ENCODE measurements at regions not wholly inside any gene's neighbourhood (a gene's known extent, or its start where the extent isn't known, plus 50 kb on each side); places are given as distances from the start of the nearest gene placed in this dataset.
A peak's percentile ranks its signal among the peaks of the same experiment; 100 is the strongest.

DNA sequence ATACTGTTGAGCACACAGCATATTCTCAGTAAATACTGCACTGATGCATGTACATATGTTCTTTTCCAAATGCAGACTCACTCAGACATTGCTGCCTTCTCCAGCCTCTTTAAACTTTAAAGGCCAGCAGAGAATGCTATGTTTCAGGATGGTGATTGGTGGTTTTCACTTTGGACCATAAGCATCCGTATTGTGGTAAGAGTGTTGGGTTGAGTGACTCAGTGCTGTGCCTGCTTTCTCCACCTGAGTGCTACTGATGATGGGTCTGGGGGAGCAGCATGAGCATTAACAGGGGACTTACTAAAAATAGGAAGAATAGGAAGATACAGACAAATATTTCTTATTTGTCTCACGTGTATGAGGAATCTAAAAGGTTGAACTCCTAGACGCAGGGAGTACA is 56.3 kb upstream of the ZNF92 start:
- no peak overlapping the region for H3K4me3 Mint-ChIP-seq
- POLR2A ChIA-PET (ENCODE audit: partially characterized antibody), result no interaction called here
- H3K27me3 ChIP-seq (ENCODE audit: insufficient read depth, low read length), result no peaks in the 10 kb centered on the region
- H3K9me3 Mint-ChIP-seq, result no peaks in the 10 kb centered on the region
- H3K4me3 ChIP-seq (ENCODE audit: low read length in 2 of 2), result no peak overlapping the region
- H3K27ac ChIP-seq (ENCODE audit: low read depth, low read length), result no peak overlapping the region
- no peaks in the 10 kb centered on the region for H3K9me3 ChIP-seq (ENCODE audit: control insufficient read depth in 1 of 2, low read length in 2 of 2)
- no peaks in the 10 kb centered on the region for H3K4me1 Mint-ChIP-seq
- intact Hi-C loops (cut with micrococcal nuclease), result no loop called here
- H3K36me3 Mint-ChIP-seq, result no peaks in the 10 kb centered on the region
- H3K36me3 ChIP-seq (ENCODE audit: insufficient read depth, low read length), result no peaks in the 10 kb centered on the region
- DNase-seq, result no peak
- no peaks in the 10 kb centered on the region for H3K4me1 ChIP-seq (ENCODE audit: insufficient read depth, low read length)
- H3K27ac Mint-ChIP-seq, result no peak overlapping the region
- no peaks in the 10 kb centered on the region for H3K27me3 Mint-ChIP-seq
- CTCF ChIA-PET (ENCODE audit: partially characterized antibody), result interaction anchor here (1.3 to 3.4 kb wide), 3 partner anchors 10 kb away, joined by 3 to 19 read pairs (median 17); no protein-coding TSS in a partner anchor

DNA sequence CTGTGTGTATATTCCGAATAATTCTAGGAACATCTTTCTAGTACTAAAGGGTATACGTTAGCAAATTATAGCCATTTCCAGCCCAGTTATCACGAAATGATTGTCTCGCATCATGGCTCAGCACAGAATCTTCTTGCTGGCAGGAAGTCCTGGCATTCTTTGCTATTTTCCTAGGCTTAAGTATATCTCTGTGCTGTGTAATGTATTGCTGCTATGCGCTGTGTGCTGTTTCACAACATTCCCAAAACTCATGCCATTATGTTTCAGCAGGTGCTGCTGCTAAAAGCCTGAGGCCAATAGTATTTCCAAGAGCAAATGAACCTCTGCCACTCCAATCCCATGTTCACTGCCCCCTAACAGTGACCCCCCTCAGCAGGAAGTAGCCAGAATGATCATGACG is 62.9 kb upstream of the ZNF92 start:
- Mint-ChIP-seq H3K4me1 (peaks cover 0 to 3% (median 1%) of the 10 kb centered on the region in 4 donors), H3K27me3 (peaks cover 0 to 3% of the 10 kb centered on the region in 2 donors), H3K9me3 (no peaks in the 10 kb centered on the region), H3K4me3 (no peak overlapping the region), H3K36me3 (no peaks in the 10 kb centered on the region), H3K27ac (no peak overlapping the region)
- intact Hi-C loops (cut with micrococcal nuclease), result no loop called here
- ChIA-PET CTCF (ENCODE audit: partially characterized antibody) (interaction anchor here (4.7 kb wide), 1 partner anchor 360 kb away, joined by 104 read pairs; no protein-coding TSS in a partner anchor), POLR2A (ENCODE audit: partially characterized antibody) (no interaction called here)
- no peaks in the 10 kb centered on the region for H3K36me3 ChIP-seq (ENCODE audit: insufficient read depth, low read length)
- H3K27me3 ChIP-seq (ENCODE audit: insufficient read depth, low read length), result no peaks in the 10 kb centered on the region
- no peaks in the 10 kb centered on the region for H3K4me1 ChIP-seq (ENCODE audit: insufficient read depth, low read length)
- no peak overlapping the region for H3K4me3 ChIP-seq (ENCODE audit: low read length in 2 of 2)
- no peak for DNase-seq
- H3K27ac ChIP-seq (ENCODE audit: low read depth, low read length), result no peak overlapping the region
- H3K9me3 ChIP-seq (ENCODE audit: control insufficient read depth in 1 of 2, low read length in 2 of 2), result no peaks in the 10 kb centered on the region

DNA sequence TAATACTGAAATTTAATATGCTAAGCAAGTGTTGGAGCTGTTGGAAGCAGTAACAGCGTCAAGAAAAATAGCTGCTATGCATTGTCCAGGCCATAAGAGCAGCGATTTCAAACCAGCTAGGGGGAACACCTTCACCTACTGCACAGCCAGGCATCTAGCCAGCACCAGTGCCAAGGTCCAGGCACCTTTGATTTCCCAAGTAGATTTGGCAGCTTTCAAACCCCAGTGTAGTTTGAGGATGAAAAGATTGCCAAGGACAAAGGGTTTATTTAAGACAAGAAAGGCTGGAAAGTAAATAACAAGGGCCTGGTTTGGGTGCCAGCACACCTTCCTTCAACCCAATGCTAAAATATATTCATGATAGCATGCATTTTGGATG is 65.4 kb upstream of the ZNF92 start:
- intact Hi-C loops (cut with micrococcal nuclease), result loop anchor here (5.0 kb wide), 1 partner anchor 671 kb away; no protein-coding TSS in a partner anchor
- no peaks in the 10 kb centered on the region for H3K36me3 Mint-ChIP-seq
- ChIA-PET CTCF (ENCODE audit: partially characterized antibody) (interaction anchor here (0.6 to 4.7 kb wide), 20 partner anchors 8 to 368 kb away, joined by 3 to 104 read pairs (median 4); partner anchors contain the start of gene ZNF92), POLR2A (ENCODE audit: partially characterized antibody) (interaction anchor here (1.1 to 1.2 kb wide), 2 partner anchors 65 to 75 kb away, joined by 3 to 5 read pairs; partner anchors contain the start of gene ZNF92)
- Histone ChIP-seq H3K4me3 (ENCODE audit: low read length in 2 of 2) (no peak overlapping the region), H3K27me3 (ENCODE audit: insufficient read depth, low read length) (no peaks in the 10 kb centered on the region), H3K27ac (ENCODE audit: low read depth, low read length) (no peak overlapping the region), H3K4me1 (ENCODE audit: insufficient read depth, low read length) (no peaks in the 10 kb centered on the region), H3K36me3 (ENCODE audit: insufficient read depth, low read length) (no peaks in the 10 kb centered on the region), H3K9me3 (ENCODE audit: control insufficient read depth in 1 of 2, low read length in 2 of 2) (no peaks in the 10 kb centered on the region)
- no peak overlapping the region for H3K27ac Mint-ChIP-seq
- peaks cover 3 to 5% of the 10 kb centered on the region in 2 donors for H3K27me3 Mint-ChIP-seq
- H3K4me3 Mint-ChIP-seq, result no peak overlapping the region
- no peak for DNase-seq
- no peaks in the 10 kb centered on the region for H3K9me3 Mint-ChIP-seq
- peaks cover 0 to 3% (median 1%) of the 10 kb centered on the region in 4 donors for H3K4me1 Mint-ChIP-seq

DNA sequence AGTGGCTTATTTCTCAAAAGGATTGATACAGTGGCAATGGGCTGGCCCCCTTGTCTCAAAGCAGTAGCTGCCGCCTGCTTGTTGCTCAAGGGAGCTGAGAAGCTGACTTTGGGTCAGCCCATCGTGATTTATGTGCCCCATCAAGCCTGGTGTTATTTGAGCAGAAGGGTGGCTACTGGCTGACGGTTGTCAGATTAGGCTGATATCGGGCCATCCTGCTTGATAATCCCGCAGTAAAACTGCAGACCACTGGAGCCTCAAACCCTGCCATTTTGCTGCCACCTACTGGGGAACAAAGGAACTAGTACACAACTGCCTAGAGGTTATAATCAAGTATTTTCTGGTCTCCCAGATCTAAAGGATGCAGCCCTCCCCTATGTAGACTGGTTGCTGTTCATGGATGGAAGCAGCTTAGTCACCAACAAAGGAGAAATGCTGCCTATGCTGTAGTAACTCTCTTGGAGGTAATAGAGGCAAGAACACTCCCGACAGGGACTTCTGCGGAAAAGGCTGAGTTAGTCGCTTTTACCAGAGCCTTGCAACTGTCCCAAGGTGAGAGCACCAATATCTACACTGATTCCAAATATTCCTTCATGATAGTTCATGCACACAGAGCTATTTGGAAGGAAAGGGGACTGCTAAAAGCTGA is 65.9 kb upstream of the ZNF92 start:
- H3K9me3 ChIP-seq (ENCODE audit: control insufficient read depth in 1 of 2, low read length in 2 of 2), result no peaks in the 10 kb centered on the region
- ChIA-PET POLR2A (ENCODE audit: partially characterized antibody) (interaction anchor here (1.1 to 1.2 kb wide), 2 partner anchors 66 to 75 kb away, joined by 3 to 5 read pairs; partner anchors contain the start of gene ZNF92), CTCF (ENCODE audit: partially characterized antibody) (interaction anchor here (0.5 to 4.7 kb wide), 28 partner anchors 8 to 384 kb away, joined by 3 to 104 read pairs (median 4); partner anchors contain the start of gene ZNF92)
- no peak overlapping the region for H3K27ac ChIP-seq (ENCODE audit: low read depth, low read length)
- DNase-seq, result peak; percentile 39 to 47 (median 42)
- H3K27me3 Mint-ChIP-seq, result peaks cover 3 to 5% of the 10 kb centered on the region in 2 donors
- H3K4me3 ChIP-seq (ENCODE audit: low read length in 2 of 2), result no peak overlapping the region
- no peaks in the 10 kb centered on the region for H3K36me3 ChIP-seq (ENCODE audit: insufficient read depth, low read length)
- no peaks in the 10 kb centered on the region for H3K36me3 Mint-ChIP-seq
- intact Hi-C loops (cut with micrococcal nuclease), result loop anchor here (1.0 to 5.0 kb wide), 3 partner anchors 356 to 670 kb away; no protein-coding TSS in a partner anchor
- no peaks in the 10 kb centered on the region for H3K9me3 Mint-ChIP-seq
- H3K4me1 Mint-ChIP-seq, result peaks cover 0 to 3% (median 1%) of the 10 kb centered on the region in 4 donors
- no peaks in the 10 kb centered on the region for H3K27me3 ChIP-seq (ENCODE audit: insufficient read depth, low read length)
- H3K27ac Mint-ChIP-seq, result no peak overlapping the region
- no peak overlapping the region for H3K4me3 Mint-ChIP-seq
- H3K4me1 ChIP-seq (ENCODE audit: insufficient read depth, low read length), result no peaks in the 10 kb centered on the region

DNA sequence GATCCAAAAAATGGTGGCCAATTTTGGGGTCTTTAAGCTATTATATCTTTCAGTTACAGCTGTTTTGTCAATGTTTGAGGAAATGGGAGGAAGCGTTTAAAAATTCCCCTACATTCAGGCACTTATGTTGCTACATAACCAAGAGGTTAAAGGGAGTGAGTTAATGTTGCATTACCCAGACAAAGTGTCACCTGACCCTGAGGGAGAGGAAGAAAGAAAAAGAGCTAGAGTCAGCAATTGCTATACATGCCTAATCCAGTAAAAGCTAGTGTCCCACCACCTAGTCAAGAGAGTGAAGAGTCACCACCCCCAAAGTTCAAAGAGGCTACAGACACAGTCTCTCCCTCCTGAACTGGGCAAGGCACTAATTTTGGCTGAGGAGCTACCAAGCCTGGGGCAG is 69.5 kb upstream of the ZNF92 start:
- H3K27me3 Mint-ChIP-seq, result peaks cover 5 to 7% of the 10 kb centered on the region in 2 donors
- H3K27ac Mint-ChIP-seq, result no peak overlapping the region
- no peak for DNase-seq
- H3K4me1 ChIP-seq (ENCODE audit: insufficient read depth, low read length), result no peaks in the 10 kb centered on the region
- no peaks in the 10 kb centered on the region for H3K36me3 ChIP-seq (ENCODE audit: insufficient read depth, low read length)
- no peak overlapping the region for H3K27ac ChIP-seq (ENCODE audit: low read depth, low read length)
- CTCF ChIA-PET (ENCODE audit: partially characterized antibody), result interaction anchor here (2.6 kb wide), 1 partner anchor 352 kb away, joined by 12 read pairs; no protein-coding TSS in a partner anchor
- no peaks in the 10 kb centered on the region for H3K9me3 Mint-ChIP-seq
- POLR2A ChIA-PET (ENCODE audit: partially characterized antibody), result no interaction called here
- peaks cover 0 to 3% (median 1%) of the 10 kb centered on the region in 4 donors for H3K4me1 Mint-ChIP-seq
- no peaks in the 10 kb centered on the region for H3K9me3 ChIP-seq (ENCODE audit: control insufficient read depth in 1 of 2, low read length in 2 of 2)
- intact Hi-C loops (cut with micrococcal nuclease), result no loop called here
- no peak overlapping the region for H3K4me3 Mint-ChIP-seq
- H3K36me3 Mint-ChIP-seq, result no peaks in the 10 kb centered on the region
- H3K4me3 ChIP-seq (ENCODE audit: low read length in 2 of 2), result no peak overlapping the region
- no peaks in the 10 kb centered on the region for H3K27me3 ChIP-seq (ENCODE audit: insufficient read depth, low read length)

DNA sequence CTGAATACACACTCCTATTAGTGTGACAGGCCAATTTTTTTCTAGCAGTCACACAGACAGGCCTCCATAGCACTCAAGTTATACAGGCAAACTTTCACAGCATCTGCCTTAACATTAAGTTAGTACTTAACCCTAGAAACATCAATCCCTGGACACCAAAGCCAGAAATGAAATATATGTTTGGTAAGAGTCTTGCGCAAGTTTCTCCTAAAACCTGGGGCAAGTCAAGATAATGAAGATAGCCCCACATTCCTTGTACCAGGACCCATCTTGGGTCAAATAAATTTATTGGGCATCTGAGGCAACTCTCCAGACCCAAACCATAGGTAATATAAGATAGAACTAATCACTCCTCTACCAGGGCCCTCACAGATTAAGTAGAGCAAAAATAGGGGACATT is 70.8 kb upstream of the ZNF92 start:
- DNase-seq, result no peak
- intact Hi-C loops (cut with micrococcal nuclease), result no loop called here
- no peaks in the 10 kb centered on the region for H3K9me3 Mint-ChIP-seq
- Histone ChIP-seq H3K4me3 (ENCODE audit: low read length in 2 of 2) (no peak overlapping the region), H3K9me3 (ENCODE audit: control insufficient read depth in 1 of 2, low read length in 2 of 2) (no peaks in the 10 kb centered on the region), H3K36me3 (ENCODE audit: insufficient read depth, low read length) (no peaks in the 10 kb centered on the region), H3K27me3 (ENCODE audit: insufficient read depth, low read length) (no peaks in the 10 kb centered on the region), H3K27ac (ENCODE audit: low read depth, low read length) (no peak overlapping the region), H3K4me1 (ENCODE audit: insufficient read depth, low read length) (no peaks in the 10 kb centered on the region)
- no peaks in the 10 kb centered on the region for H3K36me3 Mint-ChIP-seq
- CTCF ChIA-PET (ENCODE audit: partially characterized antibody), result no interaction called here
- peaks cover 0 to 3% (median 1%) of the 10 kb centered on the region in 4 donors for H3K4me1 Mint-ChIP-seq
- POLR2A ChIA-PET (ENCODE audit: partially characterized antibody), result no interaction called here
- peaks cover 5 to 7% of the 10 kb centered on the region in 2 donors for H3K27me3 Mint-ChIP-seq
- H3K4me3 Mint-ChIP-seq, result no peak overlapping the region
- H3K27ac Mint-ChIP-seq, result no peak overlapping the region

DNA sequence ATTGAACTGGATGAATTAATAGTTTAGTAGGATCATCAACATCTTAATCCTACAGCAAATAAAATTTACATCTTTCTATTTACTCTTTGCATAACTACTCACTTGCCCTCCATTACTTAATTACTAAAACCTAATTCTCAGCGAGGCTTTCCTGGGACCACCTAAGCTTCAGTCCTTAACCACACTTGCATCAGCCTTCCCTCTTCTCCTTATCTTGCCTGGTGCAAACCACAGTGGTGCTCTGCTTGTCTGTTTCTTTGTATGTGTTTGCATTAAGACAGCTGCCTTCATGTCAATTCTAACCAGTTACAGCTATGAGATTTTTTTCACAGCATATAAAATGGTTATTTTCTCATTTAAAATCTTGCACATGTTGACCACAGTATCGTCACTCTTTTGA is 72.6 kb upstream of the ZNF92 start:
- Mint-ChIP-seq H3K27ac (no peak overlapping the region), H3K4me1 (no peaks in the 10 kb centered on the region), H3K27me3 (peaks cover 2 to 7% of the 10 kb centered on the region in 2 donors), H3K4me3 (no peak overlapping the region), H3K36me3 (no peaks in the 10 kb centered on the region), H3K9me3 (peaks cover 0 to 2% (median 0%) of the 10 kb centered on the region in 8 donors)
- intact Hi-C loops (cut with micrococcal nuclease), result no loop called here
- H3K4me1 ChIP-seq (ENCODE audit: insufficient read depth, low read length), result no peaks in the 10 kb centered on the region
- no peaks in the 10 kb centered on the region for H3K36me3 ChIP-seq (ENCODE audit: insufficient read depth, low read length)
- no peak overlapping the region for H3K27ac ChIP-seq (ENCODE audit: low read depth, low read length)
- H3K9me3 ChIP-seq (ENCODE audit: control insufficient read depth in 1 of 2, low read length in 2 of 2), result no peaks in the 10 kb centered on the region
- H3K4me3 ChIP-seq (ENCODE audit: low read length in 2 of 2), result no peak overlapping the region
- POLR2A ChIA-PET (ENCODE audit: partially characterized antibody), result no interaction called here
- no peaks in the 10 kb centered on the region for H3K27me3 ChIP-seq (ENCODE audit: insufficient read depth, low read length)
- DNase-seq, result no peak
- CTCF ChIA-PET (ENCODE audit: partially characterized antibody), result interaction anchor here (1.2 to 2.5 kb wide), 3 partner anchors 7 to 350 kb away, joined by 3 to 16 read pairs (median 16); no protein-coding TSS in a partner anchor

Data from CD4-positive, alpha-beta memory T cell (primary cell).